HCT116 (cell line): ENCODE measurements at regions not wholly inside any gene's neighbourhood (a gene's known extent, or its start where the extent isn't known, plus 50 kb on each side); places are given as distances from the start of the nearest gene placed in this dataset.

Experiments
- ATAC-seq: fragments of 200-7000 bp; cut with Tn5 transposase; 2 replicates; pipeline ENCODE4 v1.9.1; 2020; ENCODE audit warnings: mild to moderate bottlenecking, moderate library complexity
- BruUV-seq: library from RNA; stranded (reverse); fragments of 400-500 nt; replicated peaks from 2 replicates; lab custom pipeline; 2021; lab: Mats Ljungman, UMichigan
- CTCF ChIA-PET: fragments of 300-600 bp; sonication (Branson Sonifier 250); formaldehyde crosslinking; loops from one replicate; lab custom pipeline; 2021; ENCODE audit warnings: antibody characterized with exemption; lab: Charles Lee
- POLR2A ChIA-PET: fragments of 300-600, 350-600 bp; sonication (Branson Sonifier 250); formaldehyde crosslinking; loops from one replicate; lab custom pipeline; 2021; ENCODE audit warnings: antibody characterized with exemption; lab: Charles Lee
- RAD21 ChIA-PET, 2 experiments: fragments of 300-600 bp; sonication (Branson Sonifier 250); formaldehyde crosslinking; loops; one replicate each; lab custom pipeline; 2023; ENCODE audit warnings: low total read pairs in 2 of 2; ENCODE audit not compliant: uncharacterized antibody in 2 of 2, unreplicated experiment in 2 of 2, low non-redundant PET in 1 of 2; lab: Charles Lee
- DNase-seq: peaks from one replicate; pipeline ENCODE4 v3.0.0-alpha.2; 2010; ENCODE audit warnings: low read depth, low spot score
- H2AFZ ChIP-seq: fragments of 200-600 bp; shearing (Covaris generic), sonication (generic); 2 replicates; pipeline ENCODE4 v1.6.1; 2017; ENCODE audit warnings: low read depth, mixed run types, mixed read lengths, antibody characterized with exemption, low read length; ENCODE audit not compliant: poor library complexity, severe bottlenecking
- H3K27ac ChIP-seq: 2 replicates; pipeline ENCODE4 v1.5.1; 2012; ENCODE audit warnings: low read depth, low read length
- H3K27me3 ChIP-seq: fragments of 200-600 bp; sonication (generic); 2 replicates; pipeline ENCODE4 v1.6.1; 2016; ENCODE audit warnings: mixed run types, low read length, mixed read lengths; ENCODE audit not compliant: insufficient read depth
- H3K36me3 ChIP-seq, 2 experiments: fragments of 200-500 bp in 1 of 2; fragments of 200-600 bp in 1 of 2; sonication (Bioruptor generic) in 1 of 2; sonication (generic) in 1 of 2; 2 replicates each; pipeline versions ENCODE4 v1.5.1 to v1.6.1; 2014 to 2016; ENCODE audit warnings: low read length in 2 of 2, inconsistent platforms in 1 of 2, mixed read lengths in 1 of 2, mixed run types in 1 of 2; ENCODE audit not compliant: insufficient read depth in 2 of 2, control insufficient read depth in 1 of 2
- H3K4me1 ChIP-seq, 2 experiments: fragments of 200-600 bp in 1 of 2; sonication (generic) in 1 of 2; 2 replicates each; pipeline versions ENCODE4 v1.5.1 to v1.6.1; 2012 to 2017; ENCODE audit warnings: low read length in 2 of 2, inconsistent platforms in 1 of 2, mild to moderate bottlenecking in 1 of 2, mixed read lengths in 1 of 2, mixed run types in 1 of 2, moderate library complexity in 1 of 2; ENCODE audit not compliant: insufficient read depth in 2 of 2, control insufficient read depth in 1 of 2
- H3K4me2 ChIP-seq: fragments of 200-600 bp; sonication (generic); 2 replicates; pipeline ENCODE4 v1.6.1; 2017; ENCODE audit warnings: mixed run types, low read length, mixed read lengths
- H3K4me3 ChIP-seq, 2 experiments: fragments of 200-600 bp in 1 of 2; sonication (generic) in 1 of 2; replicated peaks in 1 of 2; 2 replicates each; pipeline ENCODE4 v1.5.1; 2011 to 2016; ENCODE audit warnings: low read length in 2 of 2, control low read depth in 1 of 2, low read depth in 1 of 2, mild to moderate bottlenecking in 1 of 2, mixed read lengths in 1 of 2, mixed run types in 1 of 2
- H3K79me2 ChIP-seq: fragments of 200-600 bp; sonication (generic); 2 replicates; pipeline ENCODE4 v1.6.1; 2017; ENCODE audit warnings: mild to moderate bottlenecking, mixed run types, low read length, moderate library complexity, mixed read lengths; ENCODE audit not compliant: insufficient read depth
- H3K9ac ChIP-seq: fragments of 200-600 bp; sonication (generic); 2 replicates; pipeline ENCODE4 v1.6.1; 2016; ENCODE audit warnings: low read length, mixed read lengths
- H3K9me2 ChIP-seq: fragments of 200-600 bp; sonication (generic), shearing (Covaris generic); 2 replicates; pipeline ENCODE4 v1.6.1; 2017; ENCODE audit warnings: mixed run types, mild to moderate bottlenecking, moderate library complexity; ENCODE audit not compliant: insufficient read depth
- H3K9me3 ChIP-seq, 2 experiments: fragments of 200-500 bp in 1 of 2; fragments of 200-600 bp in 1 of 2; sonication (Bioruptor generic) in 1 of 2; sonication (generic) in 1 of 2; 2 replicates each; pipeline ENCODE4 v1.6.1; 2014 to 2017; ENCODE audit warnings: low read length in 2 of 2, mixed read lengths in 2 of 2, inconsistent platforms in 1 of 2, low read depth in 1 of 2, mild to moderate bottlenecking in 1 of 2, mixed run types in 1 of 2, moderate library complexity in 1 of 2; ENCODE audit not compliant: control insufficient read depth in 1 of 2, insufficient read depth in 1 of 2
- H4K20me1 ChIP-seq: fragments of 200-600 bp; sonication (generic), shearing (Covaris generic); 2 replicates; pipeline ENCODE4 v1.6.1; 2017; ENCODE audit warnings: mixed run types, mild to moderate bottlenecking, moderate library complexity; ENCODE audit not compliant: insufficient read depth
- ATF3 ChIP-seq: IDR thresholded peaks from 2 replicates; pipeline ENCODE4 v1.6.1; 2012
- CBX3 ChIP-seq: IDR thresholded peaks from 2 replicates; pipeline ENCODE4 v1.6.1; 2012; ENCODE audit warnings: low read depth
- CEBPB ChIP-seq: IDR thresholded peaks from 2 replicates; pipeline ENCODE4 v1.6.1; 2012; ENCODE audit warnings: low read depth
- CTCF ChIP-seq, 3 experiments: fragments of 200-600 bp in 1 of 3; sonication (generic) in 1 of 3; IDR thresholded peaks in 2 of 3; conservative IDR thresholded peaks in 1 of 3; 2 replicates each; pipeline ENCODE4 v1.5.1; 2012 to 2017; ENCODE audit warnings: low read depth in 2 of 3, low read length in 2 of 3, antibody characterized with exemption in 1 of 3, borderline replicate concordance in 1 of 3, control low read depth in 1 of 3, mild to moderate bottlenecking in 1 of 3, mixed read lengths in 1 of 3, mixed run types in 1 of 3, moderate library complexity in 1 of 3; ENCODE audit not compliant: insufficient read depth in 1 of 3
- EGR1 ChIP-seq: IDR thresholded peaks from 2 replicates; pipeline ENCODE4 v1.6.1; 2012; ENCODE audit warnings: low read depth
- ELF1 ChIP-seq: IDR thresholded peaks from 2 replicates; pipeline ENCODE4 v1.6.1; 2012; ENCODE audit warnings: low read depth, borderline replicate concordance
- EZH2phosphoT487 ChIP-seq: fragments of 200-600 bp; IDR thresholded peaks from 2 replicates; pipeline ENCODE4 v1.6.1; 2018; ENCODE audit warnings: antibody characterized with exemption, borderline replicate concordance
- JUND ChIP-seq: IDR thresholded peaks from 2 replicates; pipeline ENCODE4 v1.6.1; 2012
- POLR2AphosphoS5 ChIP-seq: IDR thresholded peaks from 2 replicates; pipeline ENCODE4 v1.6.1; 2011; ENCODE audit warnings: mild to moderate bottlenecking, low read depth, low read length, moderate library complexity
- REST ChIP-seq: IDR thresholded peaks from 2 replicates; pipeline ENCODE4 v1.6.1; 2012; ENCODE audit warnings: low read depth
- SP1 ChIP-seq: IDR thresholded peaks from 2 replicates; pipeline ENCODE4 v1.6.1; 2012; ENCODE audit warnings: low read depth
- SRF ChIP-seq: IDR thresholded peaks from 2 replicates; pipeline ENCODE4 v1.6.1; 2012; ENCODE audit warnings: low read depth
- TCF7L2 ChIP-seq: IDR thresholded peaks from 2 replicates; pipeline ENCODE4 v1.7.0; 2011; ENCODE audit warnings: borderline replicate concordance, inconsistent platforms; ENCODE audit not compliant: insufficient read depth, insufficient read length; ENCODE audit errors: extremely low read depth
- YY1 ChIP-seq: IDR thresholded peaks from 2 replicates; pipeline ENCODE4 v1.6.1; 2011; ENCODE audit warnings: low read length, low read depth, moderate library complexity, mild to moderate bottlenecking; ENCODE audit not compliant: insufficient replicate concordance; ENCODE audit errors: extremely low read depth
- ZBTB33 ChIP-seq: IDR thresholded peaks from 2 replicates; pipeline ENCODE4 v1.6.1; 2011; ENCODE audit warnings: mild to moderate bottlenecking, low read length, moderate library complexity; ENCODE audit not compliant: insufficient replicate concordance; ENCODE audit errors: extremely low read depth
- ZFX ChIP-seq: fragments of 450-650 bp; IDR thresholded peaks from 2 replicates; pipeline ENCODE4 v1.6.1; 2017
- intact Hi-C: fragments of 100-400 bp; cut with micrococcal nuclease; formaldehyde crosslinking; loops from 2 replicates; pipeline ENCODE4 v1.10.0; 2022

- ATAC-seq (no peak), DNase-seq (no peak)
- ChIA-PET CTCF (no interaction called here), RAD21 (no interaction called here), POLR2A (no interaction called here)
- no peaks in the 10 kb centered on the region for H3K27me3 ChIP-seq
- no TSS peak for BruUV-seq
- intact Hi-C loops = no loop called here
- no peak overlapping the region for H3K4me2 ChIP-seq
- no peaks in the 10 kb centered on the region for H3K79me2 ChIP-seq
- no peaks in the 10 kb centered on the region for H3K9me2 ChIP-seq
- H2AFZ ChIP-seq = no peak overlapping the region
- no peak overlapping the region for H3K9ac ChIP-seq
- H3K9me3 ChIP-seq = peaks cover 4 to 7% of the 10 kb centered on the region in 2 experiments; a peak in 2 of 4 replicates
- H3K4me1 ChIP-seq = no peaks in the 10 kb centered on the region
- no peaks in the 10 kb centered on the region for H4K20me1 ChIP-seq
- no peak overlapping the region for H3K4me3 ChIP-seq
- no peak for TF ChIP-seq REST
- no peak for TF ChIP-seq YY1
- no peak for TF ChIP-seq ZFX
- no peak for TF ChIP-seq ELF1
- TF ChIP-seq TCF7L2 = no peak
- TF ChIP-seq CEBPB = no peak
- no peak for TF ChIP-seq SP1
- TF ChIP-seq CBX3 = no peak
- no peak for TF ChIP-seq ATF3
- TF ChIP-seq EGR1 = no peak
- no peak for TF ChIP-seq CTCF (IDR thresholded peaks at IDR 0.05 in 2 of 3, conservative IDR thresholded peaks at IDR 0.05 in 1 of 3; ENCODE audit: borderline replicate concordance in 1 of 3, insufficient read depth in 1 of 3, low read depth in 2 of 3, low read length in 2 of 3)
- TF ChIP-seq POLR2AphosphoS5 = no peak
- TF ChIP-seq EZH2phosphoT487 = no peak
- no peak for TF ChIP-seq SRF
- no peak for TF ChIP-seq ZBTB33
- no peak for TF ChIP-seq JUND
- H3K27ac ChIP-seq = no peak overlapping the region
- H3K36me3 ChIP-seq = no peaks in the 10 kb centered on the region
These were observed 485.6 kb upstream of the TMEM132C start for GRCh38 chr12:127781336-127781735.
